Urinary bladder (tissue), 3 donors: ENCODE measurements at regions not wholly inside any gene's neighbourhood (a gene's known extent, or its start where the extent isn't known, plus 50 kb on each side); places are given as distances from the start of the nearest gene placed in this dataset.

Experiments
- DNase-seq: peaks from one replicate; pipeline ENCODE4 v3.0.0-alpha.2; 2015; ENCODE audit errors: extremely low spot score
- H3K27ac ChIP-seq: one replicate; pipeline ENCODE4 v1.5.1; 2013; ENCODE audit warnings: low read depth, mild to moderate bottlenecking, moderate library complexity
- H3K36me3 ChIP-seq: one replicate; pipeline ENCODE4 v1.6.1; 2013; ENCODE audit warnings: mild to moderate bottlenecking, moderate library complexity; ENCODE audit not compliant: insufficient read depth
- H3K4me1 ChIP-seq: one replicate; pipeline ENCODE4 v1.6.1; 2013; ENCODE audit warnings: mild to moderate bottlenecking, moderate library complexity; ENCODE audit not compliant: insufficient read depth
- H3K4me3 ChIP-seq: one replicate; pipeline ENCODE4 v1.5.1; 2013; ENCODE audit warnings: low read depth, low read length
- WGBS: extraction: QIAGEN DNeasy Blood & Tissue Kit; methylation state at CpG from one replicate; pipeline ENCODE4 v1.1.7; 2013; 5-methylcytosine and 5-hydroxymethylcytosine counted together
- donor health status: healthy with polysubstance abuse.
- donor health status: healthy.

GRCh38 chr5:3359642-3360041 is 236.0 kb upstream of the IRX1 start:
- Histone ChIP-seq H3K4me1 (no peaks in the 10 kb centered on the region), H3K4me3 (no peak overlapping the region), H3K27ac (no peak overlapping the region), H3K36me3 (no peaks in the 10 kb centered on the region)
- 59% methylated on average over 4 of the region's 4 CpGs for WGBS
- no peak for DNase-seq

- DNase-seq, result no peak
- no peak overlapping the region for H3K27ac ChIP-seq
- 65% methylated on average over 5 of the region's 5 CpGs for WGBS
- H3K4me3 ChIP-seq, result no peak overlapping the region
- H3K4me1 ChIP-seq, result no peaks in the 10 kb centered on the region
- H3K36me3 ChIP-seq, result no peaks in the 10 kb centered on the region
Measured at GRCh38 chr5:3357291-3357690, 238.3 kb upstream of the IRX1 start.

GRCh38 chr5:3356016-3356415 is 239.6 kb upstream of the IRX1 start:
- no peak overlapping the region for H3K4me3 ChIP-seq
- H3K4me1 ChIP-seq, result no peaks in the 10 kb centered on the region
- H3K36me3 ChIP-seq, result no peaks in the 10 kb centered on the region
- DNase-seq, result no peak
- H3K27ac ChIP-seq, result no peak overlapping the region

DNA sequence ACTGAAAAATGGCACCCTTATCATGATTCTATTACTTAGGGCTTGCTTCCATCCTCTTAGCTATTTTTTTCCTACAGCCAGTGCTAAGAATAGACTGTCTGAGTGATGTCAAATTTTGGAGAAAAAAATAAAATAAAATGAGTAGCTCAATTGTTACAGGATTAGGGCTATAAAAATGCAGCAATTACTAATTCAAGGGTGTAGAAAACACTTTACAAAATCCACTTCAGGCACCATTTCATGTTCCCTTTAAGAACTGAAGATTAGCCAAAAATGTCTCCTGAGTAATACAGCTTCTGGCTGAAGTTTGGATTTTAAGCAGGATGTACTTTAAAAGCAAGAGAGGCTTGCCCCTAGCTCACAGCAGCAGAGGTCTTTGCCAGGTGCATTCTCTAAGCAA is 240.5 kb upstream of the IRX1 start:
- no peak overlapping the region for H3K27ac ChIP-seq
- H3K4me1 ChIP-seq, result no peaks in the 10 kb centered on the region
- no peaks in the 10 kb centered on the region for H3K36me3 ChIP-seq
- DNase-seq, result no peak
- no peak overlapping the region for H3K4me3 ChIP-seq

- WGBS, result 61% methylated on average over 7 of the region's 7 CpGs
- H3K36me3 ChIP-seq, result no peaks in the 10 kb centered on the region
- H3K4me1 ChIP-seq, result no peaks in the 10 kb centered on the region
- DNase-seq, result no peak
- no peak overlapping the region for H3K4me3 ChIP-seq
- H3K27ac ChIP-seq, result no peak overlapping the region
Measured at GRCh38 chr5:3354606-3355005, 241.0 kb upstream of the IRX1 start.

DNA sequence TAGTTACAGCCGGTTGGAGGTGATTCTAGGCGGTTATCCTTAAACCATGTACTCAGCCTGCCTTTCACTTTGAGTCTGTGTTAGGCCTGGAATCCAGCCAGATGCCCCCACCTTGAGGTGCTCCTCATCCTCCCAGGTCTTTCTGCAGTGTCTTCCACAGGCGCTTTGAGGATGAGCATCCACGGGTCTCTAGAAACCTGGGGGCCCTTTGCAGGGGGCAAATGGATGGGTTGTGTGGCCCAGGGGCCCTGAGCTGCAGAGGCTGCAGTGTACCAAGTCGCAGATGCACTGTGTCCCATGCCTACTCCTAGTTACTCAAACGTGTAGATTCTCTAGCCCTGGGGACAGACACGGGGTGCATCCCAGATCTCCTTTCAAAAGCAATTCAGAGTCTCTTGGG is 242.1 kb upstream of the IRX1 start:
- Histone ChIP-seq H3K27ac (no peak overlapping the region), H3K4me3 (no peak overlapping the region), H3K4me1 (no peaks in the 10 kb centered on the region), H3K36me3 (no peaks in the 10 kb centered on the region)
- no peak for DNase-seq
- WGBS, result 63% methylated on average over 7 of the region's 7 CpGs

DNA sequence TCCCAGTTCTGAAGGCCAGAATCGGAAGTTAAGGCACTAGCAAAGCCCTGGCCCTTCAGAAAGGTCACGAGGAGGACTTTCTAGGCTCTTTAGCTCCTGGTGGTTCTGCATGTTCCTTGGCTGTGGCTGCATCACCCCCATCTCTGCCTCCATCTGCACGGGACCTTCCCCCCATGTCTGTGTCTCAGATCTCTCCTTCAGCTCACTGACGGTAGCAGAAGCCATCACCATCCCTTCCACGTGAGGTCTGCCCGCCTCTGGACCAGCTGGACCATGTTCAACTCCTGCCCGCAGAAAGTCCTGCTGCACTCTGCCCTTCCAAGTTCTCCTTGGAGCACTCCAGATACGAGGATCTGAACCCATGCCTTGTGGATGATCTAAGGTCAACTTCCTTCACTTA is 242.9 kb upstream of the IRX1 start:
- Histone ChIP-seq H3K27ac (no peak overlapping the region), H3K4me3 (no peak overlapping the region), H3K4me1 (no peaks in the 10 kb centered on the region), H3K36me3 (no peaks in the 10 kb centered on the region)
- no peak for DNase-seq
- WGBS, result 78% methylated on average over 8 of the region's 8 CpGs

DNA sequence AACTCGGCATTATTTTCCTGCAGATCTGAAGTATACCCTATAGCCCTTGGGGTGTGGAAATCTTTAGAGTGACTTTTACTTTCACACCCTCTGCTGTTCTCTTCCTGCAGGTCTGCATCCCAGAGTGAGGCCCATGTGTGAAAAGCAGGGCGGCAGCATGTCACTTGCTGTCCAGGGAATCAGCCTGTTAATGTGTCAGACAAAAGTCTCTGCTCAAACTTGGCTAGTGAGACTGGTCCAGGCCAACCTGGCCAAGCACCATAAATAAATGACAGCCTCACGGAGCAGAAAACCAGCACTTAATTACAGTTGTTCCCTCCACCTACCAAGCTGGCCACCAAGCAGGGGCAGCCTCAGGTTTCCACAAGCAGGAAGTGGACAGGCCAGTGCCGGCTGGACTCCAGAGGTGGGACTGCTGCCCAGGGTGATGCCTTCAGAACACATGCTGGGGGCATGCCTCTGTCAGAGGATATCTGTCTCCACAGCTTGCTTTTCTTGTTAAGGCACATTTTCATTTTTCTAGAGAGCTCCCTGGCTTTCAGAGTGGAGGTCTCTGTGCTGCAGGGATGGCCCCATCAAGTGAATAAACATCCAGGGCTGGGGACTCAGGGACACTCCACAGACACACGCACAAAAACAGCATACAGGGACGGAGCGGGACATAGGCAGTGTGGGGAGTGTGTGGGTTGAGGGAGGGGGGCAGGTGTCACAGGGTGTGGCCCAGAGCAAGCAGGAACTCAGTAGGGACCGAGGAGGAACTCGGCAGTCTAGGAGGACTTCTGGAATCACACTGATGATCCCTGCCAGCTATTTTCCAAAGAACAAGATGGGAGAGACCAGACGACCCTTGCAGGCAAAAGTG is 243.8 kb upstream of the IRX1 start:
- no peak overlapping the region for H3K4me3 ChIP-seq
- H3K36me3 ChIP-seq, result no peaks in the 10 kb centered on the region
- DNase-seq, result no peak
- no peak overlapping the region for H3K27ac ChIP-seq
- H3K4me1 ChIP-seq, result no peaks in the 10 kb centered on the region
- WGBS, result 68% methylated on average over 10 of the region's 10 CpGs

DNA sequence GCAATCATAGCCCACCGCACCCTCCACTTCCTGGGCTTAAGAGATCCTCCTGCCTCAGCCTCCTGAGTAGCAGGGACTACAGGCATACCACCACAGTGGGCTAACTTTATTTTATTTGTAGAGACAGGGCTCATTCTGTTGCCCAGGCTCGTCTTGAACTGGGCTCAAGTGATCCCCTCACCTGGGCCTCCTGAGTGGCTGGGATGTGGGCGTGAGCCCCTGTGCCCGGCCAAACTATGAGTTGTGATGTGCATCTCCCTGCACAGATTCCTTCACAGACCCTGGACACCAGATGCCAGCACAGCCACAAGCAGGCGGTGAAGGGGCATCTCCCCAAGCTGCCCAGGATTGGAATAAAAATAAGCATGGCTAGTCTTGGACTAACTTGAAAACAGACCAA is 244.9 kb upstream of the IRX1 start:
- WGBS, result 83% methylated on average over 5 of the region's 5 CpGs
- H3K36me3 ChIP-seq, result no peaks in the 10 kb centered on the region
- H3K4me3 ChIP-seq, result no peak overlapping the region
- H3K27ac ChIP-seq, result no peak overlapping the region
- no peak for DNase-seq
- no peaks in the 10 kb centered on the region for H3K4me1 ChIP-seq

GRCh38 chr5:3349704-3350565 is 245.7 kb upstream of the IRX1 start:
- H3K27ac ChIP-seq, result no peak overlapping the region
- H3K4me1 ChIP-seq, result no peaks in the 10 kb centered on the region
- no peaks in the 10 kb centered on the region for H3K36me3 ChIP-seq
- no peak overlapping the region for H3K4me3 ChIP-seq
- DNase-seq, result no peak
- WGBS, result 89% methylated on average over 10 of the region's 10 CpGs

GRCh38 chr5:3348576-3349535 is 246.8 kb upstream of the IRX1 start:
- Histone ChIP-seq H3K4me3 (no peak overlapping the region), H3K36me3 (no peaks in the 10 kb centered on the region), H3K27ac (no peak overlapping the region), H3K4me1 (no peaks in the 10 kb centered on the region)
- WGBS, result 84% methylated on average over 22 of the region's 22 CpGs
- DNase-seq, result no peak

- 90% methylated on average over 5 of the region's 5 CpGs for WGBS
- no peak for DNase-seq
- no peaks in the 10 kb centered on the region for H3K4me1 ChIP-seq
Measured at GRCh38 chr5:3347741-3348140, 247.9 kb upstream of the IRX1 start.

DNA sequence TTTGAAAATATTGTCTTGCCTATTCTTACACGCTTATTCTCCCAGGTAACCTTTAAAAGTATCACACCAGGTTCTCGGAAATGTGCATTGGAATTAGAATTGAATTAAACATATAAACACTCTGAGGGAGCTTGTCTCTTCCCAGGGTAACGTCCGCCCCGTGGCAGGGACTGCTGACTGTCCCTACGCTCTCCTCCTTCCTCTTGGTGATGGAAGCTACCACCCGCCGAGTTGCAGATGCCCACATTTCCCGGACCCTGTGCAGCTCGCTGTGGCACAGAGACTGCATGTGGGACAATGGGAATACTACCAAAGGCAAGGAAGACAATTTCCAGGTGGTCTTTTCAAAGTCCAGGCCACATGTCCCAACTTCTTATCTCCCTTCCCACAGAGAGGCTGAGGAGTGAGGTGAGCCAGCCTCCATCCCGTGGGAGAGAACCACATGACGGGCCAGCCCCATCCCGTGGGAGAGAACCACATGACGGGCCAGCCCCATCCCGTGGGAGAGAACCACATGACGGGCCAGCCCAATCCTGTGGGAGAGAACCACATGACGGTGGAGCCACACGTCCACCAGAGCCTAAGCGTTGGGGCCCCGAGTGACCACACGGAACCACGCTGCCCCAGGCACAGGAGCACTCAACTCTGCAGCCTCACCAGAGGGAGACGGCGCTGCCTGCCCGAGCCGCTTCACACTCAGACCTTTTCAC is 249.4 kb upstream of the IRX1 start:
- H3K4me3 ChIP-seq, result no peak overlapping the region
- H3K27ac ChIP-seq, result no peak overlapping the region
- no peaks in the 10 kb centered on the region for H3K36me3 ChIP-seq
- no peak for DNase-seq
- 86% methylated on average over 26 of the region's 26 CpGs for WGBS
- no peaks in the 10 kb centered on the region for H3K4me1 ChIP-seq

More at GRCh38 chr5:3347741-3348140, 247.9 kb upstream of the IRX1 start:
- H3K4me3 ChIP-seq, result no peak overlapping the region
- H3K27ac ChIP-seq, result no peak overlapping the region
- no peaks in the 10 kb centered on the region for H3K36me3 ChIP-seq
